ENCODE measurements at regions not wholly inside any gene's neighbourhood (a gene's known extent, or its start where the extent isn't known, plus 50 kb on each side); places are given as distances from the start of the nearest gene placed in this dataset.

- ATAC-seq = no peak
Measured at GRCh38 chr4:127045861-127046260, 586.9 kb upstream of the INTU start.

GRCh38 chr4:127047930-127048329 lies 584.8 kb upstream of the INTU start:
- TF ChIP-seq PAXIP1 (CRISPR knock-in tag; conservative IDR thresholded peaks at IDR 0.05) = no peak
- TF ChIP-seq NFAT5 (CRISPR knock-in tag; IDR thresholded peaks at IDR 0.05) = no peak
- no peak for TF ChIP-seq HES4 (CRISPR knock-in tag; IDR thresholded peaks at IDR 0.05; ENCODE audit: borderline replicate concordance)
- TF ChIP-seq KDM6A (CRISPR knock-in tag; IDR thresholded peaks at IDR 0.05; ENCODE audit: low read depth) = no peak
- TF ChIP-seq RAD51 (IDR thresholded peaks at IDR 0.05; ENCODE audit: borderline replicate concordance) = no peak
- no peak overlapping the region for H3K4me3 ChIP-seq (replicated peaks in 1 of 3; ENCODE audit: insufficient read depth in 1 of 3, low read depth in 2 of 3, low read length in 3 of 3)
- H2AFZ ChIP-seq (ENCODE audit: low read length) = no peak overlapping the region
- H3K4me1 ChIP-seq (ENCODE audit: insufficient read depth, low read length) = no peaks in the 10 kb centered on the region
- no peaks in the 10 kb centered on the region for H3K36me3 ChIP-seq (replicated peaks in 1 of 2; ENCODE audit: control insufficient read depth in 1 of 2, insufficient read depth in 2 of 2, low read length in 2 of 2)
- FAIRE-seq = no peak
- DNase-seq (ENCODE audit: low spot score) = no peak
- no TSS peak for BruUV-seq (replicated peaks)
- intact Hi-C loops (cut with micrococcal nuclease; ENCODE audit: unreplicated experiment) = no loop called here
- no peaks in the 10 kb centered on the region for H3K79me2 ChIP-seq (ENCODE audit: insufficient read depth, low read length)
- no peak overlapping the region for H3K27ac ChIP-seq (ENCODE audit: extremely low read length, insufficient read depth, low read length)
- 5% methylated on average over 1 of the region's 1 CpG for WGBS (ENCODE audit: low lambda C conversion rate)
- POLR2A ChIA-PET = no interaction called here
- no peak for ATAC-seq
- no peaks in the 10 kb centered on the region; a peak in 1 of 5 replicates for H3K27me3 ChIP-seq (ENCODE audit: control insufficient read depth in 1 of 2, insufficient read depth in 2 of 2, low read length in 2 of 2)
- H3K9me3 ChIP-seq (ENCODE audit: low read length) = no peaks in the 10 kb centered on the region
- H3K4me2 ChIP-seq (ENCODE audit: low read depth, low read length) = no peak overlapping the region
- in situ Hi-C loops (cut with HindIII; ENCODE audit: extremely low pct_ligation_motif_present, low pct_unique_long_range_greater_than_20kb) = no loop called here
- CTCF ChIA-PET (ENCODE audit: low intra/inter-chr PET ratio, low total read pairs) = no interaction called here
- no peak overlapping the region for H3K9ac ChIP-seq (ENCODE audit: insufficient read depth, low read depth, low read length)
- H4K20me1 ChIP-seq (ENCODE audit: insufficient read depth, low read length) = no peaks in the 10 kb centered on the region

More at GRCh38 chr4:127045861-127046260, 586.9 kb upstream of the INTU start:
- H3K4me3 ChIP-seq (replicated peaks in 1 of 3; ENCODE audit: insufficient read depth in 1 of 3, low read depth in 2 of 3, low read length in 3 of 3) = no peak overlapping the region
- H3K4me1 ChIP-seq (ENCODE audit: insufficient read depth, low read length) = no peaks in the 10 kb centered on the region
- no peak overlapping the region for H2AFZ ChIP-seq (ENCODE audit: low read length)
- H3K36me3 ChIP-seq (replicated peaks in 1 of 2; ENCODE audit: control insufficient read depth in 1 of 2, insufficient read depth in 2 of 2, low read length in 2 of 2) = no peaks in the 10 kb centered on the region
- POLR2A ChIA-PET = no interaction called here
- CTCF ChIA-PET (ENCODE audit: low intra/inter-chr PET ratio, low total read pairs) = no interaction called here
- in situ Hi-C loops (cut with HindIII; ENCODE audit: extremely low pct_ligation_motif_present, low pct_unique_long_range_greater_than_20kb) (no loop called here), intact Hi-C loops (cut with micrococcal nuclease; ENCODE audit: unreplicated experiment) (no loop called here)
- no peak overlapping the region for H3K9ac ChIP-seq (ENCODE audit: insufficient read depth, low read depth, low read length)
- no peak overlapping the region for H3K4me2 ChIP-seq (ENCODE audit: low read depth, low read length)
- 0% methylated on average over 1 of the region's 1 CpG for WGBS (ENCODE audit: low lambda C conversion rate)
- no peaks in the 10 kb centered on the region for H3K79me2 ChIP-seq (ENCODE audit: insufficient read depth, low read length)
- no peak overlapping the region for H3K27ac ChIP-seq (ENCODE audit: extremely low read length, insufficient read depth, low read length)
- no peaks in the 10 kb centered on the region; a peak in 1 of 5 replicates for H3K27me3 ChIP-seq (ENCODE audit: control insufficient read depth in 1 of 2, insufficient read depth in 2 of 2, low read length in 2 of 2)
- no peaks in the 10 kb centered on the region for H4K20me1 ChIP-seq (ENCODE audit: insufficient read depth, low read length)
- no peaks in the 10 kb centered on the region for H3K9me3 ChIP-seq (ENCODE audit: low read length)
- no TSS peak for BruUV-seq (replicated peaks)
- FAIRE-seq (no peak), DNase-seq (ENCODE audit: low spot score) (no peak)
- TF ChIP-seq ZFP90 (CRISPR knock-in tag; IDR thresholded peaks at IDR 0.05; ENCODE audit: borderline replicate concordance) = no peak
- TF ChIP-seq SP1 (IDR thresholded peaks at IDR 0.05) = no peak
- no peak for TF ChIP-seq SP1 (CRISPR knock-in tag; IDR thresholded peaks at IDR 0.05)
- TF ChIP-seq MBNL3 (CRISPR knock-in tag; conservative IDR thresholded peaks at IDR 0.05) = no peak
- no peak for TF ChIP-seq SPEN (CRISPR knock-in tag; IDR thresholded peaks at IDR 0.05; ENCODE audit: low read depth)
- no peak for TF ChIP-seq NR0B2 (CRISPR knock-in tag; IDR thresholded peaks at IDR 0.05)
- TF ChIP-seq RFXANK (CRISPR knock-in tag; IDR thresholded peaks at IDR 0.05) = no peak
- no peak for TF ChIP-seq ZBTB20 (CRISPR knock-in tag; IDR thresholded peaks at IDR 0.05; ENCODE audit: borderline replicate concordance, low read depth)
- no peak for TF ChIP-seq MEIS1 (CRISPR knock-in tag; IDR thresholded peaks at IDR 0.05; ENCODE audit: borderline replicate concordance)
- TF ChIP-seq SMAD9 (CRISPR knock-in tag; IDR thresholded peaks at IDR 0.05) = no peak
- TF ChIP-seq NFKB2 (CRISPR knock-in tag; IDR thresholded peaks at IDR 0.05; ENCODE audit: borderline replicate concordance) = no peak
- no peak for TF ChIP-seq CBX1 (IDR thresholded peaks at IDR 0.05; ENCODE audit: low read depth)
